Thyroid gland (tissue), 4 donors: ENCODE measurements at regions not wholly inside any gene's neighbourhood (a gene's known extent, or its start where the extent isn't known, plus 50 kb on each side); places are given as distances from the start of the nearest gene placed in this dataset.

ENCODE experiments used
- CTCF ChIP-seq, 6 experiments: fragments of 200-600 bp in 3 of 6; fragments of 450-650 bp in 3 of 6; sonication (generic) in 3 of 6; IDR thresholded peaks; one replicate each; pipeline ENCODE4 v1.5.1; 2016 to 2019; ENCODE audit warnings: antibody characterized with exemption in 6 of 6, mild to moderate bottlenecking in 2 of 6, inconsistent platforms in 1 of 6, moderate library complexity in 1 of 6
- POLR2A ChIP-seq, 2 donors: fragments of 450-650 bp; IDR thresholded peaks; one replicate each; pipeline ENCODE4 v1.6.1; 2017; ENCODE audit warnings: antibody characterized with exemption in 2 of 2, mild to moderate bottlenecking in 2 of 2, moderate library complexity in 1 of 2

GRCh38 chr16:80142940-80143339 lies 397.9 kb upstream of the DYNLRB2 start:
- TF ChIP-seq CTCF (IDR thresholded peaks at IDR 0.05), result no peak
- TF ChIP-seq POLR2A (IDR thresholded peaks at IDR 0.05), result no peak
